DOHH2 (cell line): ENCODE measurements at regions not wholly inside any gene's neighbourhood (a gene's known extent, or its start where the extent isn't known, plus 50 kb on each side); places are given as distances from the start of the nearest gene placed in this dataset.

Source experiments
- CTCF ChIP-seq: fragments of 200-600 bp; sonication (generic); IDR thresholded peaks from one replicate; pipeline ENCODE4 v1.5.1; 2014; ENCODE audit warnings: antibody characterized with exemption, mild to moderate bottlenecking, low read depth, low read length; ENCODE audit not compliant: poor library complexity, severe bottlenecking
- EZH2phosphoT487 ChIP-seq: fragments of 200-600 bp; sonication (generic); IDR thresholded peaks from 2 replicates; pipeline ENCODE4 v1.6.1; 2017; ENCODE audit warnings: borderline replicate concordance, mild to moderate bottlenecking, antibody characterized with exemption, low read length, moderate library complexity, mixed read lengths

- no peak for TF ChIP-seq CTCF
- TF ChIP-seq EZH2phosphoT487 = no peak
These were observed 112.8 kb upstream of the GJB6 start for GRCh38 chr13:20344836-20345490.
